ENCODE measurements at regions not wholly inside any gene's neighbourhood (a gene's known extent, or its start where the extent isn't known, plus 50 kb on each side); places are given as distances from the start of the nearest gene placed in this dataset.
A peak's percentile ranks its signal among the peaks of the same experiment; 100 is the strongest.
"Not testable (repeated sequence)": the region's sequence is repeated elsewhere in the genome, so short reads cannot be mapped to it uniquely, and the experiment has no call there.

GRCh38 chr7:86391813-86392212 lies 251.9 kb upstream of the GRM3 start:
- DNase-seq (no peak), ATAC-seq (no peak)
- intact Hi-C loops (cut with micrococcal nuclease): no loop called here

DNA sequence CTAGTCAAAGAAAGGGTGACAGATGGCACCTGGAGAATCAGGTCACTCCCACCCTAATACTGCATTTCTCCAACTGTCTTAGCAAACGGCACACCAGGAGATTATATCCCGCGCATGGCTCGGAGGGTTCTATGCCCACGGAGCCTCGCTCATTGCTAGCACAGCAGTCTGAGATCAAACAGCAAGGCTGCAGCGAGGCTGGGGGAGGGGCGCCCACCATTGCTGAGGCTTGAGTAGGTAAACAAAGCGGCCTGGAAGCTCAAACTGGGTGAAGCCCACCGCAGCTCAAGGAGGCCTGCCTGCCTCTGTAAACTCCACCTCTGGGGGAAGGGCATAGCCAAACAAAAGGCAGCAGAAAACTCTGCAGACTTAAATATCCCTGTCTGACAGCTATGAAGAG lies 268.1 kb upstream of the GRM3 start:
- intact Hi-C loops (cut with micrococcal nuclease); ATAC-seq: not testable (repeated sequence)
- peak; percentile 17 for DNase-seq

DNA sequence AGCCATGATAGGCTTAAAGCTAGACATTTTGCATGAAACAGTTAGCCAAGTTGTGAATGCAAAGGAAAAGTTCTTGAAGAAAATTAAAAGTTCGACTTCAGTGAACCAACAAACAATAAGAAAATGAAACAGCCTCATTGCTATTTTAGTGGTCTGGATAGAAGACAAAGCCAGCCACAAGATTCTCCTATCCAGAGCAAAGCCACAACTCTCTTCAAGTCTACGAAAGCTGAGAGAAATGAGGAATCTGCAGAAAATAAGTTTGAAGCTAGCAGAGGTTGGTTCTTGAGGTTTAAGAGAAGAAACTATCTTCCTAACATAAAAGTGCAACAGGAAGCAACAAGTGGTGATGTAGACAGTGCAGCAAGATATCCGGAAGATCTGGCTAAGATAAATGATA lies 271.4 kb upstream of the GRM3 start:
- no peak for ATAC-seq
- DNase-seq: no peak
- intact Hi-C loops (cut with micrococcal nuclease): no loop called here

GRCh38 chr7:86366946-86367345 lies 276.8 kb upstream of the GRM3 start:
- no peak for DNase-seq
- ATAC-seq: no peak
- intact Hi-C loops (cut with micrococcal nuclease): no loop called here

DNA sequence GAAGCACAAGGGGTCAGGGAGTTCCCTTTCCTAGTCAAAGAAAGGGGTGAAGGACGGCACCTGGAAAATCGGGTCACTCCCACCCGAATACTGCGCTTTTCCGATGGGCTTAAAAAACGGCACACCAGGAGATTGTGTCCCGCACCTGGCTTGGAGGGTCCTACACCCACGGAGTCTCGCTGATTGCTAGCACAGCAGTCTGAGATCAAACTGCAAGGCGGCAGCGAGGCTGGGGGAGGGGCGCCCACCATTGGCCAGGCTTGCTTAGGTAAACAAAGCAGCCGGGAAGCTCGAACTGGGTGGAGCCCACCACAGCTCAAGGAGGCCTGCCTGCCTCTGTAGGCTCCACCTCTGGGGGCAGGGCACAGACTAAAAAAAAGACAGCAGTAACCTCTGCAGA lies 303.3 kb upstream of the GRM3 start:
- DNase-seq; ATAC-seq; intact Hi-C loops (cut with micrococcal nuclease): not testable (repeated sequence)

GRCh38 chr7:86339051-86339450 lies 304.7 kb upstream of the GRM3 start:
- intact Hi-C loops (cut with micrococcal nuclease): no loop called here
- DNase-seq: no peak
- ATAC-seq: no peak

DNA sequence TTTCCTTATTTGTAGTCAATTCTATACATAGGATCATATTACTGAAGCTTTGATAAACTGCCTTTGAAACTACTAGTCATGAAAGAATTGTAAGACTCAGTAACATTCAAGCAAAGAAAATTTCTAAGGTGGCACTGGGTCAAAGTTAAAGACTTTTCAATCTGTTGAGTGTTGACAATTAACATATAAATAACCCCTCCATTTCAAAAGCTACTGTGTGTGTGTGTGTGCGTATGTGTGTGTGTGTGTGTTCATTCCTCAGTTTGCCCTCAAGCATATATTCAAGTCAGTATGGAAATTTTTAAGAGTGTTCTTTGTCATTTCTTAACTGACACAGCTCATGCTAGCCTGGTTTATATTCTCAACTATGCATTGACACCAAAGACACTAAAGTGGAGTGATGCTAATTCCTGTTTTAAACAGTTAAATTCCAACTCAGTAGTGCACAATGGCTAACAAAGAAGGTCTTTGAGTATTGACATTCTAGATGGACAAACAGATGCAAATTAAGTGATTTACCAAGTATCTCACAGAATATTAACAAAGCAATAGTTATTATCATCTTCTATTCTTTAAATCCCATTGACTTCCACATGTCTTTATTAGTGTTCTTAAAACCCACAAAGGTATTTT lies 314.8 kb upstream of the GRM3 start:
- intact Hi-C loops (cut with micrococcal nuclease): no loop called here
- ATAC-seq: no peak
- DNase-seq: no peak

DNA sequence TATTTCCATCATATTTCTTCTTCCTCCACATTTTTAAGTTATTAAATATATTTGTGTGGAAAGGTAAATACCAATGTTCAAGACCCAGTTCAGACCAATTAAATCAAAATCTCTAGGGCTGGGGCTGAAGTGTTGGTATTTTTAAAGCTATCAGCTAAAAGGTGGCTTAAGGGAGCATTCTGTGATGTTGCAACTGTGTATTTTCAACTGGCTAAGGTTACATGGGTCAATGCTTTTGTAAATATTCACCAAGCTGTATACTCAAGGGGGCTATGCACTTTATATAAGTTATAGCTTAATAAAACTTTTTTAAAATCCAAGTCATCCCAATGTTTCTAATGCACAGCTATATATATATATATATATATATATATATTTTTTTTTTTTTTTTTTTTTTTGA lies 316.9 kb upstream of the GRM3 start:
- no peak for DNase-seq
- intact Hi-C loops (cut with micrococcal nuclease): no loop called here
- ATAC-seq: no peak

- DNase-seq: no peak
- no peak for ATAC-seq
Measured at GRCh38 chr7:86320889-86321288, 322.8 kb upstream of the GRM3 start.

GRCh38 chr7:86320341-86320740 lies 323.4 kb upstream of the GRM3 start:
- DNase-seq: no peak
- intact Hi-C loops (cut with micrococcal nuclease): no loop called here
- no peak for ATAC-seq

More at GRCh38 chr7:86320889-86321288, 322.8 kb upstream of the GRM3 start:
- intact Hi-C loops (cut with micrococcal nuclease): no loop called here

- intact Hi-C loops (cut with micrococcal nuclease): no loop called here
- ATAC-seq: no peak
- DNase-seq: no peak
Measured at GRCh38 chr7:86313842-86314241, 329.9 kb upstream of the GRM3 start.

GRCh38 chr7:86301301-86301700 lies 342.4 kb upstream of the GRM3 start:
- intact Hi-C loops (cut with micrococcal nuclease): no loop called here
- ATAC-seq (no peak), DNase-seq (no peak)

DNA sequence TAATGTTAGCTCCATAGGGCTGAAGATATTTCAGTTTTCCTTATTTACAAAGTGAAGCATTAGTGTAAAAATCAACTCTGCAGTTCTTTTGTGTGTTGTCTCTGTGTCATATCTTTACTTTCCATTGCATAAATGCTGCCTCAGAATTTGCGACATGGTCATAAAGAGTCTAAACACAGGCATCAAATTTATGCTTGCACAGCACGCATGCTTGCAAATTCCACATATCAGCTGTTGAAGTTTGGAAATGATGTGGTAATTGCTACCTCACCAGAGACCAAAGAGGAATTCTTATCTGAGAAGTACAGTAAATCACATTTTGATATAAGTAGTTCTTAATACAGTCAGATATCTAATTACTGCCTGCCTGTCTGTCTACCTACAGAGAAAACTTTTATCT lies 348.2 kb upstream of the GRM3 start:
- DNase-seq (no peak), ATAC-seq (no peak)
- intact Hi-C loops (cut with micrococcal nuclease): no loop called here

GRCh38 chr7:86282014-86282682 lies 361.6 kb upstream of the GRM3 start:
- intact Hi-C loops (cut with micrococcal nuclease): no loop called here
- DNase-seq (peak; percentile 20), ATAC-seq (no peak)

- intact Hi-C loops (cut with micrococcal nuclease): no loop called here
- ATAC-seq (no peak), DNase-seq (no peak)
Measured at GRCh38 chr7:86280150-86280549, 363.6 kb upstream of the GRM3 start.

GRCh38 chr7:86262781-86263180 lies 380.9 kb upstream of the GRM3 start:
- ATAC-seq (no peak), DNase-seq (no peak)
- intact Hi-C loops (cut with micrococcal nuclease): no loop called here

DNA sequence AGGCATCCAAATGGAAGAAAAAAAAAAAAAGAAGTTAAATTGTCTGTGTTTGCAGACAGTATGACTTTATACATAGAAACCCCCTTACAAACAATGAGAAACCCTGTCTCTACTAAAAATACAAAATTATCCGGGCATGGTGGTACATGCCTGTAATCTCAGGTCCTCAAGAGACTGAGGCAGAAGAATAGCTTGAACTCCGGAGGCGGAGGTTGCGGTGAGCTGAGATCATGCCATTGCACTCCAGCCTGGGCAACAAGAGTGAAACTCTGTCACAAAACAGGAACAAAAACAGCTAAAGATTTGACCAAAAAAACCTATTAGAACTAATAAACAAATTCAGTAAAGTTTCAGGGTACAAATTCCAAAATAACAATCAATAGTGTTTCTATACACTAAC lies 385.8 kb upstream of the GRM3 start:
- no peak for DNase-seq
- intact Hi-C loops (cut with micrococcal nuclease): no loop called here
- ATAC-seq: no peak

DNA sequence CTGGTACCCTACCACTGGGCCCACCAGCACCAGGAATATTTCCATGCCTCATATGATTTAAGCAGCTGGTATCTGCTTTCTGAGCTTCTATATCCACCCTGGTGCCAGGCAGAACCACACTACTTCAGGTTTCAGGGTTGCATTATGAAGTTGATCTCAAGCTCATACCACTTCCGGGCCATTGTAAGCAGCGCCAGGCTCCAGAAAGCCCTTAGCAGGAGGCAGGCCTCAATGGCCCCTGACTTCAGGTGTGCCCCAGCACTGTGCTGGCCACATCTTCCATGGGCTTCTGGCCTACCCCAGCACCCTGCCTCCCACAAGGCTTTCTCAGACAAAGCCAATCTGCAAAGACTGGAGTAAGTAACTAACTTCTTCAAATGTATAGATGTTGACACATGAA lies 391.3 kb upstream of the GRM3 start:
- intact Hi-C loops (cut with micrococcal nuclease): no loop called here
- DNase-seq: peak; percentile 9
- no peak for ATAC-seq

DNA sequence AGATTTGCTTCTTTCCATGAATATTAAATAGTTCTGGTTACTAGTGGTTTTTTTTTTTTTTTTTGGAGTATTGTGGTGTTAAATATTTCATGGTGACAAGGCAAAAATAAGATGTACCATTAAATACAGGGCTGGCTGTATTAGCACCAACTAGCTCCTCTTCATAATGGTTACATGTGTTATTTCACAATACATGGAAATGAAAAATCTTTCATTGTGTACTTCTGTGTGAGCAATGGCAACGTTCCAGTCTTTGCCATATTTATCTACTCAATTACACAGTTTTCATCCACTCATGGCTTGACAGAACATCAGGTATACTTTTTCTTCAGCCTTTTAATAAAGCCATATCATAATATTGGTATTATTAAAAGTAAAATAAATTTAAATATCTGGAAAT lies 394.7 kb upstream of the GRM3 start:
- ATAC-seq (no peak), DNase-seq (no peak)
- intact Hi-C loops (cut with micrococcal nuclease): no loop called here

- intact Hi-C loops (cut with micrococcal nuclease): no loop called here
- no peak for ATAC-seq
- no peak for DNase-seq
Measured at GRCh38 chr7:86243171-86243570, 400.5 kb upstream of the GRM3 start.

DNA sequence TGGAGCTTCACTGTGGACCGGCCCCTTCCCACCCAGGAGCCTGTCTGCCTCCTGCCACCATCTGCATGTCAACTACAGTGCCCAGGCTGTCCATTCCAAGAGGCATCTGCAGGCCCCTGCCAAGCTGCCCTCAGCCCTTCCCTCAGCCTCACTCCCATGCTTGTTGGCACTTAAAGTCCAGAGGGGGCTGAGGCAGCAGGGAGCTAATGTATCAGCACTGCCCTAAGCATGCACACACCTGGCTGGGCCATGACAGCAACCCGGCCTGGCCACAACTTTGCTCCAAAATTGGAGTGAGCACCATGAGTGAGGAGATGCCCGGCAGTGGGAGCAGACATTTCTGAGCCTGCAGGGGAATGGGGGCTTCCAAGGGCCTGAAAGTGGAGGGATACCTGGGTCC lies 417.5 kb upstream of the GRM3 start:
- DNase-seq: no peak
- intact Hi-C loops (cut with micrococcal nuclease): no loop called here
- ATAC-seq: no peak
